ENCODE measurements at regions not wholly inside any gene's neighbourhood (a gene's known extent, or its start where the extent isn't known, plus 50 kb on each side); places are given as distances from the start of the nearest gene placed in this dataset.

DNA sequence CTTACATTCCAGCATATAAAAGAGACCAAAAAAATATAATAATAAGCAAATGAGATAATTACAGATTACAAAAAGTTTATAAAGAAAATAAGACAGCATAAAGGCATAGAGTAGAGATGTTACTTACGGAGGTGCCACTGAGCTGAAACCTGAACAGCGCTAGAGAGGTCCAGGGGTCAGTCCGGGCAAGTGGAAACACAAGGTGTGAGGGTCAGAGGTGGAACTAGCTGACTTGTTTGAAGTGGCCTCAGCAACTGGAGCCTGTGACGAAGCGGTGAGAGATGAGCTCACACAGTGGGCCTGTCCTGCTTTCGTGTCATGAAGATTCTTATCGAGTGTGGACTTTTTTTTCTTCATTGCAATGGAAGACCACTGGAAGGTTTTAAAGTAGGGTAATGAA lies 288.3 kb upstream of the TANK start:
- TF ChIP-seq, protein P1, sequence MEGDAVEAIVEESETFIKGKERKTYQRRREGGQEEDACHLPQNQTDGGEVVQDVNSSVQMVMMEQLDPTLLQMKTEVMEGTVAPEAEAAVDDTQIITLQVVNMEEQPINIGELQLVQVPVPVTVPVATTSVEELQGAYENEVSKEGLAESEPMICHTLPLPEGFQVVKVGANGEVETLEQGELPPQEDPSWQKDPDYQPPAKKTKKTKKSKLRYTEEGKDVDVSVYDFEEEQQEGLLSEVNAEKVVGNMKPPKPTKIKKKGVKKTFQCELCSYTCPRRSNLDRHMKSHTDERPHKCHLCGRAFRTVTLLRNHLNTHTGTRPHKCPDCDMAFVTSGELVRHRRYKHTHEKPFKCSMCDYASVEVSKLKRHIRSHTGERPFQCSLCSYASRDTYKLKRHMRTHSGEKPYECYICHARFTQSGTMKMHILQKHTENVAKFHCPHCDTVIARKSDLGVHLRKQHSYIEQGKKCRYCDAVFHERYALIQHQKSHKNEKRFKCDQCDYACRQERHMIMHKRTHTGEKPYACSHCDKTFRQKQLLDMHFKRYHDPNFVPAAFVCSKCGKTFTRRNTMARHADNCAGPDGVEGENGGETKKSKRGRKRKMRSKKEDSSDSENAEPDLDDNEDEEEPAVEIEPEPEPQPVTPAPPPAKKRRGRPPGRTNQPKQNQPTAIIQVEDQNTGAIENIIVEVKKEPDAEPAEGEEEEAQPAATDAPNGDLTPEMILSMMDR (IDR thresholded peaks at IDR 0.05), result no peak
- TF ChIP-seq POLR2A (IDR thresholded peaks at IDR 0.05), result no peak

Data from esophagus squamous epithelium (tissue), 4 donors.